GM18861 (cell line): ENCODE measurements at regions not wholly inside any gene's neighbourhood (a gene's known extent, or its start where the extent isn't known, plus 50 kb on each side); places are given as distances from the start of the nearest gene placed in this dataset.
"Not testable (repeated sequence)": the region's sequence is repeated elsewhere in the genome, so short reads cannot be mapped to it uniquely, and the experiment has no call there.

Source experiments
- ATAC-seq: cut with Tn5 transposase; IDR thresholded peaks from one replicate; pipeline ENCODE4 v1.9.1; 2021; ENCODE audit not compliant: unreplicated experiment

DNA sequence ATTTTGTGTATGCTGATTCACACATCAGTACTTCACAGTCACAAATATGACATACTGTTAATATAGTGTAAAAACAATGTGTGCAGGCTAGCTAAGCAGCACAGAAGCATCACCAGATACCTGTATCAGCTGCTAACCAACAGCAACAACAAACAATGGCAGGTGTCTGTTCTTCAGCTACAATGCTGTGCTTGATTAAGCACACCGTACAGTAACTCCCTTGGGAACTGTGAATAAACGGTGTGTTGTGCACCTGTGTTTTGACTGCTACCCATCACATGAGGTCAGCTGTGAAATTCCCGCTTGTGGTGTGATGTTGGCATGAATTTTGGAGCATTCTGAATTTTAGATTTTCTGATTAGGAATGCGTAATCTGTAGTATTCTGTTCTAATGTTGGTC is 379.7 kb upstream of the FAT1 start:
- ATAC-seq, result no peak

GRCh38 chr4:187108845-187109244 is 385.2 kb upstream of the FAT1 start:
- no peak for ATAC-seq

DNA sequence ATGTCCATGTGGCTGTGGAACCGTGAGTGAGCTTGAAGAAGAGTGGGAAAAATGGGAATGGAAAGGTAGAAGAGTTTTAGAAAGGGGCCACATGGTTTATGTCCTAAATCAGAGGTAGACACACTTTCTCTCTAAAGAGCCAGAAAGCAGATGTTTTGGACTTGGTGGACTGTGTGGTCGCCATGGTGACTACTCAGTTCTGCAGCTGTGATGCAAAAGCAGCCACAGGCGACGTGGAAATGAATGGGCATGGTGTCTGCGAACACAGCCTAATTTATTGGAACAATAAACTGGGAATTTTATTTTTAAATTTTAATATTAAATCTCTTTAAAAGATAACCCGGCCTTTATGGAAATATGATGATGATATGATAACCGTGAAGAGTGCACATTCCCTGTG is 386.0 kb upstream of the FAT1 start:
- ATAC-seq, result no peak

DNA sequence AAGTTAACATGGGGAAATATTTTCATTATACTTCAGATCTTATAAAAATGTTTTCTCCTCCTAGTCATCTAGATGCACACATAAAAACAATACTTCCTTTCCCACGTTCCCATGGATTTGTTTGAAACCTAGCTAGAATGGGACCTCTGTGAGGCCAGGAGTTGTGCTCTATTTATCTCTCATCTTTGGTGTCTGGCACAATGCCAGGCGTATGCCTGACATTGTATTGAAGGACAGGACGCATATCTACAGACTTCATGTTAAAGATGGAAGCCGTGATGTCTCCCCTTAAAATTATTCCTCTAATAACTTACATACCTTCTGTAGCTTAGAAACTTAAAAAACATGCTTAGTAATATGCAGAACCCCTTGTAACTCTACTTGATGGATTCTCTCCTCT is 394.5 kb upstream of the FAT1 start:
- ATAC-seq, result no peak

DNA sequence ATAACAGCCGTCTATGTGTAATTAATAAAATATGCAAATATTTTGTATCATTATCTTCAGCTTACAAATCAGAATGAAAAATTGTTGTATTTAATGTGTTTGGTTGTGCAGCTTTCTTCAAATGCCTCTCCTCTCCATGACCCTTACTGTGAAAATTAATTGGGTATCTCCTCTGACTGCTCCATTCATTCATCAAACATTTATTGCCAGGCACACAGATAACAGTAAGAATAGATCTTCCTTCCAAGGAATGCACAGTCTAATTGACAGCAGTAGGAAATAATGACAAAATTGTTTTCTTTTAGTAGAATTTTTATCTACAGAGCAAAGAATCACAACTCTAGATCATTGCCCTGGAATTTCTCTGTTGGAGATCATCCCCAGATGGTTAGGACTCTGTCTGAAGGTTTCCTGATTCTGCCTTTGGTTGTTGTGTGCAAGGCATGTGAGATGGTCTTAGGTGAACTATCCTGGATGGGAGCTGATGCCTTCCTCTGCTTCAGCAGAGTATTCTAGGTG is 395.0 kb upstream of the FAT1 start:
- ATAC-seq, result no peak

- ATAC-seq, result no peak
Measured at GRCh38 chr4:187124331-187124730, 400.7 kb upstream of the FAT1 start.

GRCh38 chr4:187125062-187125461 is 401.4 kb upstream of the FAT1 start:
- no peak for ATAC-seq

DNA sequence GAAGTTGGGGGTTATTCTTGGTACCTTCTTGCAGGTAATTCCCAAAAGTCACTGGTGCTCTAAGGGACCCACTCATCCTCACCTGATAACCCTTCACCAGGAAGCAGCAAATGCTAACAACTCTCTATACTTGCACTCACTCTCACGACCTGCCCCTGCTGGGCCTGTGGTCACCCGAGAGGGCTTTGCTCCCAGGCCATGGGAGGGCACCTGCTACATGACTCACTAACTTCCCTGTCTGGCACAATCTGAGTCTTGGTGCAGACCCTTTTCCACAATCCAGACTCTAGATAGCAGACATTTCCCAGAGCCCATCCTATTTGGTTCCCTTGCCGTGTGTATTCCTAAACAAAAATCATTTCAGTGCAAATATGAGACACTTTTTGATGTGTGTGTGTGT is 403.8 kb upstream of the FAT1 start:
- no peak for ATAC-seq

DNA sequence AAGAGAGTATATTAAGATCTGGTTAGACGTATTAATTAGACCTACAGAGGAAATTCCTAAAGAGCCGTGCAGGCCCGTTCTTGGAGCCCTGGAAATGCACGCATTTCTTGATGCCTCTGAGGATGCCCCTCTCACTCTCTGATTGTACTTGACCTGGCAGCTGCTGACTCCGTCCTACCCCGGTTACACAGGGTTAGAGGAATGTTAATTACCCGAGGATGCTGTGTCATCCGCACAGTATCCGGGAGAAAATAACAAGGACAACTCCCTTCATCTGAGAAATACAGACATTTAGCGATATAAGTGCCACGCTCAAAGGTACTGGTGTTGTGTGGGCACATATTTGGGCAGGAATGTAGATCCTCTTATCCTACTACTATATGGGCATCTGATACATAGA is 404.6 kb upstream of the FAT1 start:
- ATAC-seq, result no peak

GRCh38 chr4:187128976-187129375 is 405.3 kb upstream of the FAT1 start:
- no peak for ATAC-seq

DNA sequence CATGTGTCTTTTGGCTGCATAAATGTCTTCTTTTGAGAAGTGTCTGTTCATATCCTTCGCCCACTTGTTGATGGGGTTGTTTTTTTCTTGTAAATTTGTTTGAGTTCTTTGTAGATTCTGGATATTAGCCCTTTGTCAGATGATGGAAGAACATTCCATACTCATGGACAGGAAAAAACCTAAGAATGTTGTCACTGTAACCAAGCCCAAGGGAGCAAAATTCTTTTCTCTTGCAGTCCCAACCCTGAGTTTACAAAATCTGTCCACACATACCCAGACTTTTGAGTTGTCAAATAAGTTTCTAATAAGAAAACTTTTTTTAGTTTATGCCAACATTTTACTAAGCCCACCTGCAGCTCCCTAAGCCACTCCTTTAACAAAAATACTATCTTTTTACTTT is 408.2 kb upstream of the FAT1 start:
- not testable (repeated sequence) for ATAC-seq

- no peak for ATAC-seq
Measured at GRCh38 chr4:187135878-187136277, 412.2 kb upstream of the FAT1 start.

DNA sequence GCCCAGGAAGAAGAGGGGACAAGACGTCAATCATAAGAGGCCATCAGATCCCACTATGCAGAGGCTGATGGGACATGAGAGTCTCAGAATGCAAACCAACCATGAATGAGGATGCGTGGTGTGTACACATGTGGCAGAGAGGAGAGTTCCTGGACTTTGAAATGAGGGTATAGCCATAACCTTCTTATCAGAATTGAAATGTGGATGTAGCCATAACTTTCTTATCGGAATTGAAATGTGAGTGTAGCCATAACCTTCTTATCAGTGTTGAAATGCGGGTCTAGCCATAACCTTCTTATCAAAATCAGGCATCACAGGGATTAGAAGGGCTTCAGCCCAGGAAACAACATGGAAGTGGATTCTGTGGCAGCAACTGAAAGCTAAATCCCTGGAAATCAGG is 415.5 kb upstream of the FAT1 start:
- ATAC-seq, result no peak

DNA sequence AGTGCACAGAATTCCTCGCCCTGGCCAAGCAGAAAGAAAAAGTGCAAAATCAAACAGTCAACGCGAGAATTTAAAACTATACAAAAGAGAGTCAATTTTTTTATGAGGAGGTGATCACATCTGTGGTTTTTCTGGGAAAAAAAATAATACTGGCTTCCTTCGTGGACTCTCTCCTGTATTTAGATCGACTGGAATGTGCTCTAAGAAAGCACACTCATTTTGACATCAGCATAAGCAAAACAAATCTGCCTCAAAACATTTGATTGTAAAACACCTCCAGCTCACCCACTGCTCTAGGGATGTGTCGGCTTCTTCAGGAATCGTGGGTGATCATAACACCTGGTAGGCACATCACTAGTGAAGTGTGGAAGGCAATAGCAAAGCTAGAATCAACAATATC is 417.4 kb upstream of the FAT1 start:
- no peak for ATAC-seq

DNA sequence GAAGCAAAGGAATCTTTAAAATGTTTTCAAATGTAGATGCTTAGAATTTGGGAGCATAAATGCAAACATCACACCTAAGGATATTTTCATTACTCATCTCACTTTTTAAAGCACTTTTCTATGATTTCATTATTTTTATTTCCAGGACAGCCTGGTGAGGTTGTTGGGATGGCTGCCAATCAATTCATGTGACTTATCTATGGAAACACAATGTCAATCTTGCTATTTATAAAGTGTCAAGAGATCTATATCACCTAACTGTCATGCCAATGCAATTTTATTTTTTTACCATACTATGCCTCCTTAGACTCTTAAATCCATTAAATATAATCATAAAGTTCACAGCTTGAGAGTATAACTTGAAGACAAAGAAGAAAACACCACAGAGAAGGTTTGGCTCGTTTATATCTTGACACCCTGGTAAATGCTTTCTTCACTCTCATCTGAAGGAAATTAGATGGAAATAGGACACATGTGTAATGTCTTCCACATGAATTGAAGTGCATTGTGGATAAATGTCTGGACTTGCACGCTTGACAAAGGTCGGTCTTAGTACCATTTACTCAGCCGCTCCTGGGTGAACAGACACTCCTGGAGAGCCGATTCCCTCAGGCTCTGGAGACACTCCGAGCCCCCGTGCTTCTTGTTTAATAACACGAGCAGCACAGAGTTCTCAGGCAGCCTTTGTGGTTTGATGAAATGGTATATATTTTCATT is 425.7 kb upstream of the FAT1 start:
- no peak for ATAC-seq

GRCh38 chr4:187157380-187157958 is 433.8 kb upstream of the FAT1 start:
- ATAC-seq, result no peak

GRCh38 chr4:187158003-187158402 is 434.3 kb upstream of the FAT1 start:
- ATAC-seq, result no peak

DNA sequence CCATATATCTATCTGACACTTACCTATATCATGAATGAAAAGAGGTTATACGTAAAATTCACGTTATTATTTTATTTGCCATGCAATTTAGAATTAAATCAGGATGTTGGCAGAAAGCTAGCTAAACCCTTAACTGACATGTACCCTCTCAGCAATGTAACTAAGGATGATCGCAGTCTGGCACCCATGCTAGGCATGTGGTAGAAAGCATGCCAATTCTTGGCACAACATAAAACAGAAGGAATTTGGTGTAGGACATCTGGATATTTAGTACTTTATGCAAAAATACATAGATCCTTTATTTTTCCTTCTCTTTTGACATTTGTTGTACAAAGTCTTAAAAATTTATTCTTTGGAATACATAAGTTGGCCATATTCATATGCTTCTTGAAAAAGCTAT is 436.8 kb upstream of the FAT1 start:
- no peak for ATAC-seq

- ATAC-seq, result no peak
Measured at GRCh38 chr4:187166886-187167512, 443.3 kb upstream of the FAT1 start.

DNA sequence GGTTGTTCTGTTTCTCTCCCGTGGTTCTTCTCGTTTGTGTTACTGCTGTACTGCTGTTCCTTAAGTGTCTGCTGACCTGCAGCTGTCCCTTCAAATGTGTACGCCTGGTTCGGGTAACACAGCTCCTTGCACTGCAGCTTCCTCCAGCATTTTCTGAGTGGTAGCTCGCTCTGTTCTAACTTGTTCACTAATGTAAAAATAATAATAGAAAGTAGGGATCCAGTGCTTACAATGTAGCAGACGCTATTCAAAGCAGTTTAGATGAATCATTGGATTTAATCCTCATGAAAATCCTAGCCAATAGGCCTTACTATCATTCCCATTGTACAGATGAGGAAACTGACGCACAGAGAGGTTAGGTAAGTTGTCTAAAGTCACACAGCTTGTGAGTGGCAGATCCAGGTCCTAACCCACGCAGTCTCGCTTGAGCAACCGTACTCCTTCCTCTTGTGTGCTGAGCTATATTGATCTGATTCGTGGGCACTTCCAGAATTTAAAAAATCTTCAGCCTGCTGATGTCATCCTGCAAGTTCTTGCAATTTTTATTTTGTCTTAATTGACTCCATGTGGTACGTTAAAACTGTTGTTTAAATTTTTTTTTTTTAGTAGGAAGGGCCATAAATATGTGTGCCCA is 448.2 kb upstream of the FAT1 start:
- no peak for ATAC-seq

GRCh38 chr4:187172340-187172761 is 448.7 kb upstream of the FAT1 start:
- no peak for ATAC-seq

DNA sequence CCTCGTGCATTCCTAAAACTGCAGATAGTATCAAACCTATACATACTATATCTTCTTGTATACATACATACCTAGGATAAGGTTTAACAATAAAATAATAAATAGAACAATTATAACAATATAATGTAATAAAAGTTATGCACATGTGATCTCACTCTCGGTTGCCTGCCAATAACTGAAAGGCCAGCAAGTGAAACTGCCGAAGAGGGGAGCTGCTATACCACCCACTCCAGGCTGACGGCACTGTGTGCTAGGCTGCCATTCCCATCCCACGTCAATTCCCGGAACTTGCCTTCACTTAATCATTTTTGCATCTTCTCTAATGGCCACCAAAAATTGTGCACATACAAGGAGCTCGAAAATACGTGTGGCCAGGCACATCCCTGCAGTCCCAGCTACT is 451.1 kb upstream of the FAT1 start:
- no peak for ATAC-seq
